HCT116 (cell line): ENCODE measurements at regions not wholly inside any gene's neighbourhood (a gene's known extent, or its start where the extent isn't known, plus 50 kb on each side); places are given as distances from the start of the nearest gene placed in this dataset.
"Not testable (repeated sequence)": the region's sequence is repeated elsewhere in the genome, so short reads cannot be mapped to it uniquely, and the experiment has no call there.

Experiments used
- ATAC-seq: fragments of 200-7000 bp; cut with Tn5 transposase; 2 replicates; pipeline ENCODE4 v1.9.1; 2020; ENCODE audit warnings: mild to moderate bottlenecking, moderate library complexity
- BruUV-seq: library from RNA; stranded (reverse); fragments of 400-500 nt; replicated peaks from 2 replicates; lab custom pipeline; 2021; lab: Mats Ljungman, UMichigan
- CTCF ChIA-PET: fragments of 300-600 bp; sonication (Branson Sonifier 250); formaldehyde crosslinking; loops from one replicate; lab custom pipeline; 2021; ENCODE audit warnings: antibody characterized with exemption; lab: Charles Lee
- POLR2A ChIA-PET: fragments of 300-600, 350-600 bp; sonication (Branson Sonifier 250); formaldehyde crosslinking; loops from one replicate; lab custom pipeline; 2021; ENCODE audit warnings: antibody characterized with exemption; lab: Charles Lee
- RAD21 ChIA-PET, 2 experiments: fragments of 300-600 bp; sonication (Branson Sonifier 250); formaldehyde crosslinking; loops; one replicate each; lab custom pipeline; 2023; ENCODE audit warnings: low total read pairs in 2 of 2; ENCODE audit not compliant: uncharacterized antibody in 2 of 2, unreplicated experiment in 2 of 2, low non-redundant PET in 1 of 2; lab: Charles Lee
- DNase-seq: peaks from one replicate; pipeline ENCODE4 v3.0.0-alpha.2; 2010; ENCODE audit warnings: low read depth, low spot score
- H2AFZ ChIP-seq: fragments of 200-600 bp; shearing (Covaris generic), sonication (generic); 2 replicates; pipeline ENCODE4 v1.6.1; 2017; ENCODE audit warnings: low read depth, mixed run types, mixed read lengths, antibody characterized with exemption, low read length; ENCODE audit not compliant: poor library complexity, severe bottlenecking
- H3K27ac ChIP-seq: 2 replicates; pipeline ENCODE4 v1.5.1; 2012; ENCODE audit warnings: low read depth, low read length
- H3K27me3 ChIP-seq: fragments of 200-600 bp; sonication (generic); 2 replicates; pipeline ENCODE4 v1.6.1; 2016; ENCODE audit warnings: mixed run types, low read length, mixed read lengths; ENCODE audit not compliant: insufficient read depth
- H3K36me3 ChIP-seq, 2 experiments: fragments of 200-500 bp in 1 of 2; fragments of 200-600 bp in 1 of 2; sonication (Bioruptor generic) in 1 of 2; sonication (generic) in 1 of 2; 2 replicates each; pipeline versions ENCODE4 v1.5.1 to v1.6.1; 2014 to 2016; ENCODE audit warnings: low read length in 2 of 2, inconsistent platforms in 1 of 2, mixed read lengths in 1 of 2, mixed run types in 1 of 2; ENCODE audit not compliant: insufficient read depth in 2 of 2, control insufficient read depth in 1 of 2
- H3K4me1 ChIP-seq, 2 experiments: fragments of 200-600 bp in 1 of 2; sonication (generic) in 1 of 2; 2 replicates each; pipeline versions ENCODE4 v1.5.1 to v1.6.1; 2012 to 2017; ENCODE audit warnings: low read length in 2 of 2, inconsistent platforms in 1 of 2, mild to moderate bottlenecking in 1 of 2, mixed read lengths in 1 of 2, mixed run types in 1 of 2, moderate library complexity in 1 of 2; ENCODE audit not compliant: insufficient read depth in 2 of 2, control insufficient read depth in 1 of 2
- H3K4me2 ChIP-seq: fragments of 200-600 bp; sonication (generic); 2 replicates; pipeline ENCODE4 v1.6.1; 2017; ENCODE audit warnings: mixed run types, low read length, mixed read lengths
- H3K4me3 ChIP-seq, 2 experiments: fragments of 200-600 bp in 1 of 2; sonication (generic) in 1 of 2; replicated peaks in 1 of 2; 2 replicates each; pipeline ENCODE4 v1.5.1; 2011 to 2016; ENCODE audit warnings: low read length in 2 of 2, control low read depth in 1 of 2, low read depth in 1 of 2, mild to moderate bottlenecking in 1 of 2, mixed read lengths in 1 of 2, mixed run types in 1 of 2
- H3K79me2 ChIP-seq: fragments of 200-600 bp; sonication (generic); 2 replicates; pipeline ENCODE4 v1.6.1; 2017; ENCODE audit warnings: mild to moderate bottlenecking, mixed run types, low read length, moderate library complexity, mixed read lengths; ENCODE audit not compliant: insufficient read depth
- H3K9ac ChIP-seq: fragments of 200-600 bp; sonication (generic); 2 replicates; pipeline ENCODE4 v1.6.1; 2016; ENCODE audit warnings: low read length, mixed read lengths
- H3K9me2 ChIP-seq: fragments of 200-600 bp; sonication (generic), shearing (Covaris generic); 2 replicates; pipeline ENCODE4 v1.6.1; 2017; ENCODE audit warnings: mixed run types, mild to moderate bottlenecking, moderate library complexity; ENCODE audit not compliant: insufficient read depth
- H3K9me3 ChIP-seq, 2 experiments: fragments of 200-500 bp in 1 of 2; fragments of 200-600 bp in 1 of 2; sonication (Bioruptor generic) in 1 of 2; sonication (generic) in 1 of 2; 2 replicates each; pipeline ENCODE4 v1.6.1; 2014 to 2017; ENCODE audit warnings: low read length in 2 of 2, mixed read lengths in 2 of 2, inconsistent platforms in 1 of 2, low read depth in 1 of 2, mild to moderate bottlenecking in 1 of 2, mixed run types in 1 of 2, moderate library complexity in 1 of 2; ENCODE audit not compliant: control insufficient read depth in 1 of 2, insufficient read depth in 1 of 2
- H4K20me1 ChIP-seq: fragments of 200-600 bp; sonication (generic), shearing (Covaris generic); 2 replicates; pipeline ENCODE4 v1.6.1; 2017; ENCODE audit warnings: mixed run types, mild to moderate bottlenecking, moderate library complexity; ENCODE audit not compliant: insufficient read depth
- CTCF ChIP-seq, 3 experiments: fragments of 200-600 bp in 1 of 3; sonication (generic) in 1 of 3; IDR thresholded peaks in 2 of 3; conservative IDR thresholded peaks in 1 of 3; 2 replicates each; pipeline ENCODE4 v1.5.1; 2012 to 2017; ENCODE audit warnings: low read depth in 2 of 3, low read length in 2 of 3, antibody characterized with exemption in 1 of 3, borderline replicate concordance in 1 of 3, control low read depth in 1 of 3, mild to moderate bottlenecking in 1 of 3, mixed read lengths in 1 of 3, mixed run types in 1 of 3, moderate library complexity in 1 of 3; ENCODE audit not compliant: insufficient read depth in 1 of 3
- POLR2AphosphoS5 ChIP-seq: IDR thresholded peaks from 2 replicates; pipeline ENCODE4 v1.6.1; 2011; ENCODE audit warnings: mild to moderate bottlenecking, low read depth, low read length, moderate library complexity
- RAD21 ChIP-seq: IDR thresholded peaks from 2 replicates; pipeline ENCODE4 v1.6.1; 2012; ENCODE audit warnings: low read depth, mild to moderate bottlenecking
- intact Hi-C: fragments of 100-400 bp; cut with micrococcal nuclease; formaldehyde crosslinking; loops from 2 replicates; pipeline ENCODE4 v1.10.0; 2022

GRCh38 chr6:74343804-74344203 lies 647.8 kb downstream of the CD109 start:
- Histone ChIP-seq H3K4me1 (no peaks in the 10 kb centered on the region), H3K9me2 (no peaks in the 10 kb centered on the region), H3K4me2 (no peak overlapping the region), H3K9ac (no peak overlapping the region), H3K79me2 (no peaks in the 10 kb centered on the region), H2AFZ (no peak overlapping the region), H3K9me3 (no peaks in the 10 kb centered on the region), H3K27me3 (no peaks in the 10 kb centered on the region), H4K20me1 (no peaks in the 10 kb centered on the region), H3K4me3 (no peak overlapping the region), H3K27ac (no peak overlapping the region), H3K36me3 (no peaks in the 10 kb centered on the region; a peak in 1 of 4 replicates)
- DNase-seq (peak; percentile 4), ATAC-seq (peak; percentile 58)
- peak; percentile 51 for TF ChIP-seq RAD21
- TF ChIP-seq POLR2AphosphoS5 = no peak
- TF ChIP-seq CTCF (IDR thresholded peaks at IDR 0.05 in 2 of 3, conservative IDR thresholded peaks at IDR 0.05 in 1 of 3; ENCODE audit: borderline replicate concordance in 1 of 3, insufficient read depth in 1 of 3, low read depth in 2 of 3, low read length in 2 of 3) = peak; percentile 20 to 46 (median 33); a peak in 4 of 6 replicates
- intact Hi-C loops = loop anchor here (5.0 kb wide), 1 partner anchor 863 kb away; the partner anchor contains the start of gene COL12A1
- ChIA-PET RAD21 (no interaction called here), CTCF (interaction anchor here (0.9 to 1.5 kb wide), 7 partner anchors 14 to 868 kb away, joined by 3 to 13 read pairs (median 4); no protein-coding TSS in a partner anchor), POLR2A (no interaction called here)
- BruUV-seq = no TSS peak

DNA sequence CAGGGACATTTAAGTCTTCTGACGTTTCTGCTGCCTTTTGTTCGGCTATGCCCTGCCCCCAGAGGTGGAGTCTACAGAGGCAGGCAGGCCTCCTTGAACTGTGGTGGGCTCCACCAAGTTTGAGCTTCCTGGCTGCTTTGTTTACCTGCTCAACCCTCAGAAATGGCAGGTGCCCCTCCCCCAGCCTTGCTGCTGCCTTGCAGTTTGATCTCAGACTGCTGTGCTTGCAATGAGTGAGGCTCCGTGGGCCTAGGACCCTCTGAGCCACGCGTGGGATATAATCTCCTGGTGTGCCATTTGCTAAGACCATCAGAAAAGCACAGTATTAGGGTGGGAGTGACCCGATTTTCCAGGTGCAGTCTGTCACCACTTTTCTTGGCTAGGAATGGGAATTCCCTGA lies 647.3 kb downstream of the CD109 start:
- H3K27ac ChIP-seq, RAD21 ChIA-PET: not testable (repeated sequence)
- intact Hi-C loops = loop anchor here (5.0 kb wide), 1 partner anchor 864 kb away; the partner anchor contains the start of gene COL12A1

More for the DNA sequence above, 647.3 kb downstream of the CD109 start:
- POLR2A ChIA-PET, H2AFZ ChIP-seq, H3K4me3 ChIP-seq, H3K79me2 ChIP-seq, H3K4me1 ChIP-seq, H3K36me3 ChIP-seq, H3K9ac ChIP-seq, H3K9me3 ChIP-seq, H3K27me3 ChIP-seq, ATAC-seq, DNase-seq, H3K4me2 ChIP-seq, H4K20me1 ChIP-seq, H3K9me2 ChIP-seq, BruUV-seq: not testable (repeated sequence)
- CTCF ChIA-PET = interaction anchor here (0.9 to 1.5 kb wide), 7 partner anchors 14 to 868 kb away, joined by 3 to 13 read pairs (median 4); no protein-coding TSS in a partner anchor
